ENCODE measurements at regions not wholly inside any gene's neighbourhood (a gene's known extent, or its start where the extent isn't known, plus 50 kb on each side); places are given as distances from the start of the nearest gene placed in this dataset.
"Not testable (repeated sequence)": the region's sequence is repeated elsewhere in the genome, so short reads cannot be mapped to it uniquely, and the experiment has no call there.

GRCh38 chr14:87813686-87814085 lies 179.3 kb downstream of the GALC start:
- no peak for DNase-seq

- DNase-seq = no peak
Measured at GRCh38 chr14:87813211-87813610, 179.8 kb downstream of the GALC start.

GRCh38 chr14:87811246-87811645 lies 181.7 kb downstream of the GALC start:
- DNase-seq = no peak

- DNase-seq = no peak
Measured at GRCh38 chr14:87810711-87811110, 182.3 kb downstream of the GALC start.

GRCh38 chr14:87809261-87809660 lies 183.7 kb downstream of the GALC start:
- DNase-seq = no peak

GRCh38 chr14:87805315-87805723 lies 187.7 kb downstream of the GALC start:
- no peak for DNase-seq

- no peak for DNase-seq
Measured at GRCh38 chr14:87800216-87800615, 192.8 kb downstream of the GALC start.

- no peak for DNase-seq
Measured at GRCh38 chr14:87799400-87799799, 193.6 kb downstream of the GALC start.

GRCh38 chr14:87797001-87797400 lies 196.0 kb downstream of the GALC start:
- no peak for DNase-seq

GRCh38 chr14:87794561-87794960 lies 198.4 kb downstream of the GALC start:
- DNase-seq = no peak

GRCh38 chr14:87785897-87786296 lies 207.1 kb downstream of the GALC start:
- no peak for DNase-seq

- DNase-seq = no peak
Measured at GRCh38 chr14:87784386-87784785, 208.6 kb downstream of the GALC start.

- DNase-seq = no peak
Measured at GRCh38 chr14:87783071-87783470, 209.9 kb downstream of the GALC start.

- DNase-seq = no peak
Measured at GRCh38 chr14:87772854-87773253, 220.1 kb downstream of the GALC start.

- DNase-seq = no peak
Measured at GRCh38 chr14:87767567-87767901, 225.4 kb downstream of the GALC start.

- DNase-seq = no peak
Measured at GRCh38 chr14:87758876-87759275, 234.1 kb downstream of the GALC start.

- DNase-seq = no peak
Measured at GRCh38 chr14:87756661-87757060, 236.3 kb downstream of the GALC start.

- no peak for DNase-seq
Measured at GRCh38 chr14:87754520-87755223, 238.3 kb downstream of the GALC start.

GRCh38 chr14:87748558-87748957 lies 244.4 kb downstream of the GALC start:
- DNase-seq = no peak

GRCh38 chr14:87745507-87746118 lies 247.4 kb downstream of the GALC start:
- DNase-seq = no peak

- DNase-seq = not testable (repeated sequence)
Measured at GRCh38 chr14:87734577-87735360, 258.2 kb downstream of the GALC start.

GRCh38 chr14:87733115-87733514 lies 259.9 kb downstream of the GALC start:
- not testable (repeated sequence) for DNase-seq

GRCh38 chr14:87732562-87732961 lies 260.4 kb downstream of the GALC start:
- no peak for DNase-seq

GRCh38 chr14:87725318-87725717 lies 267.7 kb downstream of the GALC start:
- DNase-seq = no peak

Data from NCI-H774 (cell line).